ENCODE measurements at regions not wholly inside any gene's neighbourhood (a gene's known extent, or its start where the extent isn't known, plus 50 kb on each side); places are given as distances from the start of the nearest gene placed in this dataset.

DNA sequence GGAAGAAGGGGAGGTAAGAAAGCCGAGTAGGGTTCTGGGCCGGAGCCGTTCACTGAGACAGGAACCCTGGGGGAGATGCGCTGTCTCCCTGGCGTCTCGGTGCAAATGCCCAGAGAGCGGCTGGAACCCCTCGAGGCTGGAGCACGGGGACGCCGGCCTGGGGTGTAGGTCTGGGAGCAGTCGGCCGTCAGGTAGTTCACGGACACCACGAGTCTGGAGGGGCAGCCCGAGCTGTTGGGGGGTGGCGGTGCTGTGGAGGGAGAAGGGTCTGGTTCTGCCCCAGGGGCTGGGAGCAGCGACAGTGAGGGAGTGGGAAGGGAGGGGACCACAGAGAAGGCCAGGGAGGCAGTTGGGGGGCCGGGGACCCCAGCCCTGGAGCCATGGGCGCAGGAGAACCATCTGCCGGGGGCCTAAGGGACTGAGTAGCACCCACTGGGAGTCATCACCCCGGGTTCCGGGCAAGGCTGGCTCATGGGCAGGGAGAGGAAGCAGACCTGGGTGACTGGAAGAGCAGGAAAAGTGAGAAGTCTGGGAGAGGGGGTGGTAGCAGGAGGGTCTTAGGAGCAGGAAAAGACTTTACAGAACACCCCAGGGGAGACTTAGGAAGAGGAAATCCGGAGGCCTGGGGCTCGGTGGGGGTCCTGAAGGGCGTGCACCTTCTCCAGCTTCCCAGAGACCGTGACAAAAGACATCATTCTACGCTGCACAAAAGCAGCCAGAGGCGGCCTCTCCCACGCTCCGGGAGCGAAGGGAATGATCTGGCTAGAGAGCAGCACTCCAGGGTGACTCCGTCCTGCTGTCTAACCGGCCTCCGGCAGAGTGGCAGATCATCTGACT, 173.1 kb upstream of the SOX1 start:
- H3K36me3 ChIP-seq: no peaks in the 10 kb centered on the region
- no peaks in the 10 kb centered on the region for H3K4me1 ChIP-seq
- TF ChIP-seq EP300 (IDR thresholded peaks at IDR 0.05; ENCODE audit: low read depth) (no peak), POLR2A (IDR thresholded peaks at IDR 0.05) (no peak), CTCF (IDR thresholded peaks at IDR 0.05) (no peak), POLR2AphosphoS5 (IDR thresholded peaks at IDR 0.05) (no peak)
- no peak overlapping the region for H3K27ac ChIP-seq
- peaks cover 57% of the 10 kb centered on the region for H3K27me3 ChIP-seq
- intact Hi-C loops (cut with DNase I; ENCODE audit: low total_unique reads) (no loop called here), in situ Hi-C loops (cut with MboI; ENCODE audit: low pct_ligation_motif_present in 1 of 4, low pct_unique_long_range_greater_than_20kb in 1 of 4, low sequenced_read_pairs in 3 of 4) (no loop called here)
- H3K4me3 ChIP-seq: no peak overlapping the region
- 35 to 41% methylated on average over 3 to 35 of the region's 35 CpGs for WGBS, 2 donors (ENCODE audit: low coverage in 1 of 2)
- no peaks in the 10 kb centered on the region for H3K9me3 ChIP-seq
- DNase-seq: no peak

DNA sequence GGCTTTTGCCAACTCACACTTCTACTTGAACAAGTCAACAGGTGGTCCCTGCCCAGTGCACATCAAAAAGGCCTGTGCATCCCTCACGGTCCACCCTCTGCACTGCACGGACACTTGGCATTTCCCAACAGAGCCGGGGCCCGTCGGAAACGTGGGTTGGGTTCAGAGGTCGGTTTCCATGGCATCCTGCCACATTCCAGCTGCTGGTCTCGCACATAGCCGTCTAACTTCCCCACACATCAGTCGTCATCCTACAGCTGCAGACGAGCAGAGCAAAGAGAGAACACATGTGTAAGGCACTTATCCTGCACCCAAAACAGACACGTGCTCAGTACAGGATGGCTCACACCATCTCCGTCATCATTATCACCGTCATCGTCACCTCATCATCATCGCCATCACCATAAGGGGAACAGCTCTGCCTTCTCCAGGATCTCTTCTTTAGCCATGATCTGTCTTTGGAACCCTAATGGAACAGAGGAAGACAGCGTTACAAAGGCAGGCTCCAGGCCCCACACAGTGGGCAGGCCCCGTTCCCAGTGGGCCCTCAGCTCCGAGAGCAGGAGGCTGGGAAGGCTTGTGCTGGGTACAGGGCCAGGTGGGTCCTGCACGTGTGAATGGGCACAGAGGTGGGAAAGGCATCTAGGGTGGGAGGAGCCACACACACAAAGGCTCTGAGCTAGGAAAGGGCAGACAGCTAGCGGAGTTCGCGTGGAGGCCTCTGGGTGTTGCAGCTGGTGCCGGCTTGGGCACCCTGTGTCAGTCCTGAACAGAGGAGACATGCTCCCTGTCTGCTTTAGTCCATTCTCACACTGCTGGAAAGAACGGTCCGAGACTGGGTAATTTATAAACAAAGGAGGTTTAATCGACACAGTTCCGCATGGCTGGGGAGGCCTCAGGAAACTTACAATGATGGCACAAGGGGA, 170.8 kb upstream of the SOX1 start:
- no peak overlapping the region for H3K4me3 ChIP-seq
- no peaks in the 10 kb centered on the region for H3K4me1 ChIP-seq
- TF ChIP-seq POLR2AphosphoS5 (IDR thresholded peaks at IDR 0.05) (no peak), CTCF (IDR thresholded peaks at IDR 0.05) (no peak), EP300 (IDR thresholded peaks at IDR 0.05; ENCODE audit: low read depth) (no peak), POLR2A (IDR thresholded peaks at IDR 0.05) (no peak)
- no peaks in the 10 kb centered on the region for H3K36me3 ChIP-seq
- H3K27me3 ChIP-seq: peaks cover 37% of the 10 kb centered on the region
- 68 to 79% methylated on average over 10 to 28 of the region's 28 CpGs for WGBS, 2 donors (ENCODE audit: low coverage in 1 of 2)
- H3K9me3 ChIP-seq: no peaks in the 10 kb centered on the region
- no peak overlapping the region for H3K27ac ChIP-seq
- in situ Hi-C loops (cut with MboI; ENCODE audit: low pct_ligation_motif_present in 1 of 4, low pct_unique_long_range_greater_than_20kb in 1 of 4, low sequenced_read_pairs in 3 of 4): no loop called here
- DNase-seq: no peak
- intact Hi-C loops (cut with DNase I; ENCODE audit: low total_unique reads): no loop called here

GRCh38 chr13:111897178-111897845, 169.6 kb upstream of the SOX1 start:
- Histone ChIP-seq H3K36me3 (no peaks in the 10 kb centered on the region), H3K4me3 (no peak overlapping the region), H3K9me3 (no peaks in the 10 kb centered on the region), H3K27ac (no peak overlapping the region), H3K27me3 (peaks cover 25% of the 10 kb centered on the region), H3K4me1 (no peaks in the 10 kb centered on the region)
- intact Hi-C loops (cut with DNase I; ENCODE audit: low total_unique reads): no loop called here
- 41 to 58% methylated on average over 4 to 19 of the region's 19 CpGs for WGBS, 2 donors (ENCODE audit: low coverage in 1 of 2)
- DNase-seq: no peak
- in situ Hi-C loops (cut with MboI; ENCODE audit: low pct_ligation_motif_present in 1 of 4, low pct_unique_long_range_greater_than_20kb in 1 of 4, low sequenced_read_pairs in 3 of 4): no loop called here
- TF ChIP-seq POLR2A (IDR thresholded peaks at IDR 0.05): no peak
- TF ChIP-seq CTCF (IDR thresholded peaks at IDR 0.05): no peak
- no peak for TF ChIP-seq POLR2AphosphoS5 (IDR thresholded peaks at IDR 0.05)
- TF ChIP-seq EP300 (IDR thresholded peaks at IDR 0.05; ENCODE audit: low read depth): no peak

DNA sequence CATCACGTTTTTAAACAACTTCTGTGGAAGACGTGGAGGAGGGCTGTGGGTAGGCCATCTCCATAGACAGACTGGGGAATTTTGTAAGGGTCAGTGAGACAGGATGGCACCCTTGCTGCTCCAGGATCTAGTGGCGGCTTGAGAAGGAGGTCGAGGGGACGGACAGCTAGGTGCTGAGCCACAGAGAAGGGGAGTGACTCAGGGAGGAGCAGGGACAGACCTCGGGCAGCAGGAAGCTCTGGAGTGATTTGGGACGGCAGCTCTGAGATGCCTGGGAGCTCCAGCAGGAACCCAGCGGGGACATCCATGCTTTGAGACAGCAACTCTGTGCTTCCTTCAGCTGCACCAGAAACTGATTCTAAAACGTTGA, 169.1 kb upstream of the SOX1 start:
- in situ Hi-C loops (cut with MboI; ENCODE audit: low pct_ligation_motif_present in 1 of 4, low pct_unique_long_range_greater_than_20kb in 1 of 4, low sequenced_read_pairs in 3 of 4): no loop called here
- no peak for TF ChIP-seq EP300 (IDR thresholded peaks at IDR 0.05; ENCODE audit: low read depth)
- intact Hi-C loops (cut with DNase I; ENCODE audit: low total_unique reads): no loop called here
- no peaks in the 10 kb centered on the region for H3K9me3 ChIP-seq
- no peak overlapping the region for H3K4me3 ChIP-seq
- peaks cover 20% of the 10 kb centered on the region for H3K27me3 ChIP-seq
- H3K4me1 ChIP-seq: no peaks in the 10 kb centered on the region
- 59 to 75% methylated on average over 7 to 9 of the region's 9 CpGs for WGBS, 2 donors (ENCODE audit: low coverage in 1 of 2)
- no peak for DNase-seq
- no peak overlapping the region for H3K27ac ChIP-seq
- H3K36me3 ChIP-seq: no peaks in the 10 kb centered on the region
